ENCODE measurements at regions not wholly inside any gene's neighbourhood (a gene's known extent, or its start where the extent isn't known, plus 50 kb on each side); places are given as distances from the start of the nearest gene placed in this dataset.

- Mint-ChIP-seq H3K27ac (no peak overlapping the region), H3K27me3 (ENCODE audit: low read depth in 2 of 2) (no peaks in the 10 kb centered on the region), H3K4me1 (no peaks in the 10 kb centered on the region), H3K4me3 (no peak overlapping the region), H3K9me3 (peaks cover 8 to 17% of the 10 kb centered on the region in 2 donors), H3K36me3 (no peaks in the 10 kb centered on the region)
- DNase-seq: no peak
- H3K36me3 ChIP-seq (ENCODE audit: control insufficient read depth, insufficient read depth, low read length): no peaks in the 10 kb centered on the region
- no peaks in the 10 kb centered on the region for H3K4me1 ChIP-seq (ENCODE audit: control insufficient read depth, insufficient read depth, low read length)
- no peaks in the 10 kb centered on the region for H3K9me3 ChIP-seq (ENCODE audit: control insufficient read depth, insufficient read depth, low read length)
- H3K4me3 ChIP-seq (ENCODE audit: low read length): no peak overlapping the region
- WGBS (ENCODE audit: insufficient coverage): no CpG with 5 or more reads among the region's 2 CpGs
- no peaks in the 10 kb centered on the region for H3K27me3 ChIP-seq (ENCODE audit: control insufficient read depth, insufficient read depth, low read length)
- ATAC-seq: no peak
- no peak overlapping the region for H3K27ac ChIP-seq (ENCODE audit: low read length)
- intact Hi-C loops (cut with micrococcal nuclease): no loop called here
- TF ChIP-seq CTCF (IDR thresholded peaks at IDR 0.05): no peak
These were observed 398.2 kb downstream of the COL12A1 start for GRCh38 chr6:74807674-74808073.

- intact Hi-C loops (cut with micrococcal nuclease): no loop called here
These were observed 399.7 kb downstream of the COL12A1 start for GRCh38 chr6:74805916-74806696.

DNA sequence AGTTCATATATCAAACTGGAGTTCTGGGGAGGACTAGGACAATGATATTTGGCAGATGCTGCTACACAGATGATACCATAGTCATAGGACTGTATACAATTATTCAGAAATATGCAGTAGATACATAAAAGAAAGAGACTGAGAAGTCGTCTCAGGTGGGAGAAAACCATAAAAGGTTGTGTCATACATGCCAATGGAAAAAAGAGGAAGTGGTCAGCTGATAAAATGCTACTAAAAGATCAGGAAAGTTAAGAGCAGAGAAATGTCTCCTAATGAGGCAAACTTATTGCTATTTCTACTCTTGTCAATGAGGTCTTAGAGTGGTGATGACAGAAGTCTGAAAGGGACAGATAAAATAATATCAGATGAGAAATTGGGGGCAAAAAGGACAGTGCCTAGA, 407.6 kb downstream of the COL12A1 start:
- no peak for TF ChIP-seq CTCF (IDR thresholded peaks at IDR 0.05)
- DNase-seq: no peak
- ATAC-seq: no peak
- H3K27ac Mint-ChIP-seq: no peak overlapping the region
- H3K9me3 Mint-ChIP-seq: peaks cover 12 to 24% of the 10 kb centered on the region in 2 donors
- Histone ChIP-seq H3K27me3 (ENCODE audit: control insufficient read depth, insufficient read depth, low read length) (no peaks in the 10 kb centered on the region), H3K4me1 (ENCODE audit: control insufficient read depth, insufficient read depth, low read length) (no peaks in the 10 kb centered on the region), H3K9me3 (ENCODE audit: control insufficient read depth, insufficient read depth, low read length) (peaks cover 2% of the 10 kb centered on the region), H3K36me3 (ENCODE audit: control insufficient read depth, insufficient read depth, low read length) (no peaks in the 10 kb centered on the region), H3K4me3 (ENCODE audit: low read length) (no peak overlapping the region), H3K27ac (ENCODE audit: low read length) (no peak overlapping the region)
- H3K4me3 Mint-ChIP-seq: no peak overlapping the region
- 21% methylated on average over 1 of the region's 1 CpG for WGBS (ENCODE audit: insufficient coverage)
- H3K4me1 Mint-ChIP-seq: no peaks in the 10 kb centered on the region
- intact Hi-C loops (cut with micrococcal nuclease): no loop called here
- peaks cover 10% of the 10 kb centered on the region for H3K36me3 Mint-ChIP-seq
- no peaks in the 10 kb centered on the region for H3K27me3 Mint-ChIP-seq (ENCODE audit: low read depth in 2 of 2)

More at GRCh38 chr6:74805916-74806696, 399.7 kb downstream of the COL12A1 start:
- Mint-ChIP-seq H3K27me3 (ENCODE audit: low read depth in 2 of 2) (no peaks in the 10 kb centered on the region), H3K9me3 (peaks cover 12 to 17% of the 10 kb centered on the region in 2 donors), H3K4me3 (no peak overlapping the region), H3K36me3 (no peaks in the 10 kb centered on the region), H3K27ac (no peak overlapping the region), H3K4me1 (no peaks in the 10 kb centered on the region)
- DNase-seq: no peak
- H3K36me3 ChIP-seq (ENCODE audit: control insufficient read depth, insufficient read depth, low read length): no peaks in the 10 kb centered on the region
- 87% methylated on average over 5 of the region's 5 CpGs for WGBS (ENCODE audit: insufficient coverage)
- H3K27ac ChIP-seq (ENCODE audit: low read length): no peak overlapping the region
- ATAC-seq: no peak
- H3K27me3 ChIP-seq (ENCODE audit: control insufficient read depth, insufficient read depth, low read length): no peaks in the 10 kb centered on the region
- H3K4me3 ChIP-seq (ENCODE audit: low read length): no peak overlapping the region
- no peak for TF ChIP-seq CTCF (IDR thresholded peaks at IDR 0.05)
- peaks cover under 1% of the 10 kb centered on the region for H3K9me3 ChIP-seq (ENCODE audit: control insufficient read depth, insufficient read depth, low read length)
- H3K4me1 ChIP-seq (ENCODE audit: control insufficient read depth, insufficient read depth, low read length): no peaks in the 10 kb centered on the region

- ATAC-seq (no peak), DNase-seq (no peak)
- Mint-ChIP-seq H3K27me3 (ENCODE audit: low read depth in 2 of 2) (no peaks in the 10 kb centered on the region), H3K36me3 (peaks cover 12% of the 10 kb centered on the region), H3K4me3 (no peak overlapping the region), H3K4me1 (no peaks in the 10 kb centered on the region), H3K27ac (no peak overlapping the region), H3K9me3 (peaks cover 15 to 21% of the 10 kb centered on the region in 2 donors)
- TF ChIP-seq CTCF (IDR thresholded peaks at IDR 0.05): no peak
- Histone ChIP-seq H3K9me3 (ENCODE audit: control insufficient read depth, insufficient read depth, low read length) (peaks cover 10% of the 10 kb centered on the region), H3K4me3 (ENCODE audit: low read length) (no peak overlapping the region), H3K27ac (ENCODE audit: low read length) (no peak overlapping the region), H3K4me1 (ENCODE audit: control insufficient read depth, insufficient read depth, low read length) (no peaks in the 10 kb centered on the region), H3K27me3 (ENCODE audit: control insufficient read depth, insufficient read depth, low read length) (no peaks in the 10 kb centered on the region), H3K36me3 (ENCODE audit: control insufficient read depth, insufficient read depth, low read length) (no peaks in the 10 kb centered on the region)
- intact Hi-C loops (cut with micrococcal nuclease): no loop called here
- 74% methylated on average over 3 of the region's 3 CpGs for WGBS (ENCODE audit: insufficient coverage)
These were observed 420.6 kb downstream of the COL12A1 start for GRCh38 chr6:74785236-74785635.
